Fibroblast of lung (primary cell): ENCODE measurements at regions not wholly inside any gene's neighbourhood (a gene's known extent, or its start where the extent isn't known, plus 50 kb on each side); places are given as distances from the start of the nearest gene placed in this dataset.

Experiments
- EZH2 ChIP-seq: IDR thresholded peaks from 2 replicates; pipeline ENCODE4 v1.5.1; 2012; ENCODE audit warnings: low read length, control low read depth, mild to moderate bottlenecking; ENCODE audit errors: missing control alignments
- TF ChIP-seq, protein P1 (sequence below), 2 donors: IDR thresholded peaks in 1 of 2; conservative IDR thresholded peaks in 1 of 2; 1 replicate in 1 of 2; 2 replicates in 1 of 2; pipeline ENCODE4 v1.5.1; 2011 to 2012; ENCODE audit warnings: low read length in 2 of 2, control low read depth in 1 of 2, inconsistent platforms in 1 of 2, low read depth in 1 of 2, mild to moderate bottlenecking in 1 of 2

DNA sequence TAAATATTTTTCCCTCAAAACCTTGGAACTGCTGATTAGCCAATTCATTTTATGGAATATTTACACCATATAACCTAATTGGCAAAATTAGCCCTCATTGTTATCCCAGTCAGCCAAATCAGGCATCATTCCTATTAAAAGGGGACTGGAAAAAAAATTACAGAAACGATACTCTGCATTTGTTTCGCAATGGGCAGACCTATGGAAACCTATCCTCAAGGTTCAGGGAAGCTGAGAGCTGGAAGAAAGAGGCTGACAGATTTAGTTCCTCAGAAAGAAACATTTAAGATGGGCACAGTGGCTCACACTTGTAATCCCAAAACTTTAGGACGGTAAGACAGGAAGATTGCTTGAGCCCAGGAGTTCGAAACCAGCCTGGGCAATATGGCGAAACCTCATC lies 85.6 kb upstream of the RPH3AL start:
- TF ChIP-seq, protein P1, sequence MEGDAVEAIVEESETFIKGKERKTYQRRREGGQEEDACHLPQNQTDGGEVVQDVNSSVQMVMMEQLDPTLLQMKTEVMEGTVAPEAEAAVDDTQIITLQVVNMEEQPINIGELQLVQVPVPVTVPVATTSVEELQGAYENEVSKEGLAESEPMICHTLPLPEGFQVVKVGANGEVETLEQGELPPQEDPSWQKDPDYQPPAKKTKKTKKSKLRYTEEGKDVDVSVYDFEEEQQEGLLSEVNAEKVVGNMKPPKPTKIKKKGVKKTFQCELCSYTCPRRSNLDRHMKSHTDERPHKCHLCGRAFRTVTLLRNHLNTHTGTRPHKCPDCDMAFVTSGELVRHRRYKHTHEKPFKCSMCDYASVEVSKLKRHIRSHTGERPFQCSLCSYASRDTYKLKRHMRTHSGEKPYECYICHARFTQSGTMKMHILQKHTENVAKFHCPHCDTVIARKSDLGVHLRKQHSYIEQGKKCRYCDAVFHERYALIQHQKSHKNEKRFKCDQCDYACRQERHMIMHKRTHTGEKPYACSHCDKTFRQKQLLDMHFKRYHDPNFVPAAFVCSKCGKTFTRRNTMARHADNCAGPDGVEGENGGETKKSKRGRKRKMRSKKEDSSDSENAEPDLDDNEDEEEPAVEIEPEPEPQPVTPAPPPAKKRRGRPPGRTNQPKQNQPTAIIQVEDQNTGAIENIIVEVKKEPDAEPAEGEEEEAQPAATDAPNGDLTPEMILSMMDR (conservative IDR thresholded peaks at IDR 0.05 in 1 of 2, IDR thresholded peaks at IDR 0.05 in 1 of 2; ENCODE audit: low read depth in 1 of 2, low read length in 2 of 2): no peak
- no peak for TF ChIP-seq EZH2
